ENCODE measurements at regions not wholly inside any gene's neighbourhood (a gene's known extent, or its start where the extent isn't known, plus 50 kb on each side); places are given as distances from the start of the nearest gene placed in this dataset.

DNA sequence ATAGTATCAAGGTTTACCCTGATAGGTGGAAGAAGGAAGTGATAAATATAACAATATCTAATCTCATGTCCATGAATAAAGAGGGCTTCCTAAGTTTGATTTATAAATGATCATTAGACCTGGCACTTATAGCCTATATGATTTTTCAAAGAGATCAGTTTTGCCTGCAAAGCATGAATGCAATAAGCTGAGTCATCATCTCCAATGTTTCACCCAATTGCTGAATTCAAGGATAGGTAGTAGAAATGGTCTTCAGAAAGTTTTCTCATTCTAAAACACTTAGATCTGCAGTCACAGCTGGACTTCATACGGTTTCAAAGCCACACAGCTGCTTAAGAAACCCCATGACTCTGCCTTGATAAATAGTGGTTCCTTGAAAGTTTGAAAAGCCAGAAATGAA lies 1722.8 kb downstream of the MAT2B start:
- TF ChIP-seq POLR2A (IDR thresholded peaks at IDR 0.05) (no peak), EP300 (IDR thresholded peaks at IDR 0.05; ENCODE audit: low read depth) (no peak)
- TF ChIP-seq, protein P1, sequence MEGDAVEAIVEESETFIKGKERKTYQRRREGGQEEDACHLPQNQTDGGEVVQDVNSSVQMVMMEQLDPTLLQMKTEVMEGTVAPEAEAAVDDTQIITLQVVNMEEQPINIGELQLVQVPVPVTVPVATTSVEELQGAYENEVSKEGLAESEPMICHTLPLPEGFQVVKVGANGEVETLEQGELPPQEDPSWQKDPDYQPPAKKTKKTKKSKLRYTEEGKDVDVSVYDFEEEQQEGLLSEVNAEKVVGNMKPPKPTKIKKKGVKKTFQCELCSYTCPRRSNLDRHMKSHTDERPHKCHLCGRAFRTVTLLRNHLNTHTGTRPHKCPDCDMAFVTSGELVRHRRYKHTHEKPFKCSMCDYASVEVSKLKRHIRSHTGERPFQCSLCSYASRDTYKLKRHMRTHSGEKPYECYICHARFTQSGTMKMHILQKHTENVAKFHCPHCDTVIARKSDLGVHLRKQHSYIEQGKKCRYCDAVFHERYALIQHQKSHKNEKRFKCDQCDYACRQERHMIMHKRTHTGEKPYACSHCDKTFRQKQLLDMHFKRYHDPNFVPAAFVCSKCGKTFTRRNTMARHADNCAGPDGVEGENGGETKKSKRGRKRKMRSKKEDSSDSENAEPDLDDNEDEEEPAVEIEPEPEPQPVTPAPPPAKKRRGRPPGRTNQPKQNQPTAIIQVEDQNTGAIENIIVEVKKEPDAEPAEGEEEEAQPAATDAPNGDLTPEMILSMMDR (IDR thresholded peaks at IDR 0.05): no peak

All from transverse colon (tissue), 3 donors.